ENCODE measurements at regions not wholly inside any gene's neighbourhood (a gene's known extent, or its start where the extent isn't known, plus 50 kb on each side); places are given as distances from the start of the nearest gene placed in this dataset.

DNA sequence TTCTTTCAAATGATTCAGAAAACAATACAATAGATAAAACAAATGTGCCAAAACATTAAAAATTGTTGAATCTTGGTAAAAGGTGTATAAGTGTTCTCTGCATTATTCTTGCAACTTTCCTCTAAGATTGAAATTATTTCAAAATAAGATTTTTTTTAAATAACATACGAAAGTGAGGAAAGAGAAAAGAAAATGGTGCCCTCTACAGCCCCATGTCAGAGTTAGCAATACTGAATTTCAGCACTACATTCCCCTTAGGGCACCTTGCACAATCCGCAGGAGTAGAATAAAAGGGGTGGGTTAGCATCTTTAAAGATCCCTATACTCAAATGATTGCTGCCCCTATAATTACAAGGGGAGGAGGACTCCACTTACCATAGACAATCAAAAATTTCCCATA is 433.7 kb downstream of the BCL11A start:
- TF ChIP-seq EP300 (IDR thresholded peaks at IDR 0.05; ENCODE audit: low read depth), result no peak
- no peak for TF ChIP-seq POLR2A (IDR thresholded peaks at IDR 0.05)

Measured in transverse colon (tissue), 1 donor.